IMR-90 (cell line): ENCODE measurements at regions not wholly inside any gene's neighbourhood (a gene's known extent, or its start where the extent isn't known, plus 50 kb on each side); places are given as distances from the start of the nearest gene placed in this dataset.

Source experiments
- ATAC-seq: fragments of 200-7000 bp; cut with Tn5 transposase; 2 replicates; pipeline ENCODE4 v1.9.1; 2020; ENCODE audit warnings: low read depth, mild to moderate bottlenecking, moderate library complexity
- BruUV-seq: library from RNA; stranded (reverse); fragments of 400-500 nt; replicated peaks from 2 replicates; lab custom pipeline; 2021; lab: Mats Ljungman, UMichigan
- CTCF ChIA-PET: fragments of 300-600 bp; formaldehyde crosslinking; extraction: SDS; loops from one replicate; lab custom pipeline; 2021; ENCODE audit warnings: antibody characterized with exemption; lab: Yijun Ruan, JAX
- POLR2A ChIA-PET: fragments of 300-600 bp; sonication (Branson Sonifier 250); formaldehyde crosslinking; loops from one replicate; lab custom pipeline; 2022; ENCODE audit warnings: antibody characterized with exemption; ENCODE audit not compliant: unreplicated experiment; lab: Charles Lee
- DNase-seq: peaks from one replicate; pipeline ENCODE4 v3.0.0; 2013
- H2AFZ ChIP-seq: replicated peaks from 2 replicates; pipeline ENCODE3; 2013; ENCODE audit warnings: low read length, mild to moderate bottlenecking; ENCODE audit not compliant: poor library complexity
- H2AK5ac ChIP-seq: 2 replicates; pipeline ENCODE4 v1.6.1; 2013; ENCODE audit warnings: low read depth, low read length, inconsistent platforms
- H2AK9ac ChIP-seq: replicated peaks from 2 replicates; pipeline ENCODE3; 2013; ENCODE audit warnings: mild to moderate bottlenecking, low read depth, low read length, moderate library complexity; ENCODE audit not compliant: poor library complexity
- H2BK120ac ChIP-seq: 2 replicates; pipeline ENCODE4 v1.6.1; 2013; ENCODE audit warnings: low read depth, low read length, inconsistent platforms
- H2BK15ac ChIP-seq: 3 replicates; pipeline ENCODE4 v1.6.1; 2013; ENCODE audit warnings: low read depth, low read length, inconsistent platforms
- H2BK20ac ChIP-seq: 2 replicates; pipeline ENCODE4 v1.6.1; 2013; ENCODE audit warnings: low read depth, mild to moderate bottlenecking, inconsistent platforms, low read length, moderate library complexity
- H2BK5ac ChIP-seq: 2 replicates; pipeline ENCODE4 v1.6.1; 2013; ENCODE audit warnings: mild to moderate bottlenecking, low read depth, low read length, inconsistent platforms; ENCODE audit not compliant: poor library complexity, severe bottlenecking
- H3K14ac ChIP-seq: replicated peaks from 2 replicates; pipeline ENCODE4 v1.6.1; 2013; ENCODE audit warnings: low read depth, low read length, inconsistent platforms
- H3K18ac ChIP-seq: 2 replicates; pipeline ENCODE4 v1.6.1; 2013; ENCODE audit warnings: low read depth, low read length, control low read depth
- H3K23ac ChIP-seq: 2 replicates; pipeline ENCODE4 v1.6.1; 2013; ENCODE audit warnings: low read depth, low read length, inconsistent platforms
- H3K27ac ChIP-seq: 2 replicates; pipeline ENCODE4 v1.5.1; 2013; ENCODE audit warnings: mild to moderate bottlenecking, control low read depth, low read length; ENCODE audit not compliant: insufficient read depth
- H3K27me3 ChIP-seq: 2 replicates; pipeline ENCODE4 v1.6.1; 2013; ENCODE audit warnings: low read length; ENCODE audit not compliant: control insufficient read depth, insufficient read depth
- H3K36me3 ChIP-seq: 2 replicates; pipeline ENCODE4 v1.6.1; 2013; ENCODE audit warnings: low read length, mixed read lengths; ENCODE audit not compliant: control insufficient read depth, insufficient read depth
- H3K4ac ChIP-seq: 2 replicates; pipeline ENCODE4 v1.6.1; 2013; ENCODE audit warnings: low read depth, low read length, inconsistent platforms
- H3K4me1 ChIP-seq: 2 replicates; pipeline ENCODE4 v1.6.1; 2013; ENCODE audit warnings: low read length, mixed read lengths; ENCODE audit not compliant: control insufficient read depth, insufficient read depth
- H3K4me2 ChIP-seq: 2 replicates; pipeline ENCODE4 v1.6.1; 2013; ENCODE audit warnings: low read depth, mild to moderate bottlenecking, control low read depth, low read length, moderate library complexity
- H3K4me3 ChIP-seq: 2 replicates; pipeline ENCODE4 v1.5.1; 2013; ENCODE audit warnings: low read depth, mild to moderate bottlenecking, control low read depth, low read length, moderate library complexity; ENCODE audit not compliant: insufficient read depth
- H3K56ac ChIP-seq: 2 replicates; pipeline ENCODE4 v1.6.1; 2013; ENCODE audit warnings: low read length, inconsistent platforms; ENCODE audit not compliant: insufficient read depth; ENCODE audit errors: extremely low read depth
- H3K79me1 ChIP-seq, 2 experiments: 2 replicates each; pipeline ENCODE4 v1.6.1; 2013; ENCODE audit warnings: low read length in 2 of 2, inconsistent platforms in 1 of 2, low read depth in 1 of 2
- H3K9ac ChIP-seq: 2 replicates; pipeline ENCODE4 v1.6.1; 2013; ENCODE audit warnings: low read depth, low read length, control low read depth
- H3K9me1 ChIP-seq: 2 replicates; pipeline ENCODE4 v1.6.1; 2013; ENCODE audit warnings: low read length, inconsistent platforms; ENCODE audit not compliant: insufficient read depth
- H3K9me3 ChIP-seq: 2 replicates; pipeline ENCODE4 v1.6.1; 2013; ENCODE audit warnings: low read length; ENCODE audit not compliant: control insufficient read depth, insufficient read depth
- H4K20me1 ChIP-seq: 2 replicates; pipeline ENCODE4 v1.6.1; 2013; ENCODE audit warnings: low read length, inconsistent platforms; ENCODE audit not compliant: insufficient read depth
- H4K5ac ChIP-seq: 2 replicates; pipeline ENCODE4 v1.6.1; 2013; ENCODE audit warnings: mild to moderate bottlenecking, low read depth, low read length, control low read depth
- H4K8ac ChIP-seq, 2 experiments: 2 replicates each; pipeline ENCODE4 v1.6.1; 2013; ENCODE audit warnings: low read depth in 2 of 2, low read length in 2 of 2, control low read depth in 1 of 2, inconsistent platforms in 1 of 2
- H4K91ac ChIP-seq: 2 replicates; pipeline ENCODE4 v1.6.1; 2013; ENCODE audit warnings: low read depth, low read length, inconsistent platforms; ENCODE audit not compliant: insufficient read depth
- MXI1 ChIP-seq: IDR thresholded peaks from 2 replicates; pipeline ENCODE4 v1.6.1; 2012; ENCODE audit warnings: low read depth, mild to moderate bottlenecking, low read length, moderate library complexity, borderline replicate concordance
- WGBS, 2 experiments: methylation state at CpG; one replicate each; pipeline versions ENCODE4 v1.1.5 to v1.1.7; 2013; ENCODE audit warnings: missing lambda C conversion rate in 2 of 2; ENCODE audit not compliant: insufficient read length in 1 of 2; ENCODE audit errors: extremely low coverage in 2 of 2; 5-methylcytosine and 5-hydroxymethylcytosine counted together
- dilution Hi-C: fragments of 300-500 bp; cut with HindIII; formaldehyde crosslinking; loops from one replicate; pipeline ENCODE4 v1.14.3; 2018; ENCODE audit warnings: low sequenced_read_pairs; ENCODE audit not compliant: unreplicated experiment
- in situ Hi-C: fragments of 300-500 bp; cut with MboI; formaldehyde crosslinking; loops from 3 replicates; pipeline ENCODE4 v1.14.3; 2019; ENCODE audit warnings: low sequenced_read_pairs, inconsistent platforms, mixed read lengths
- intact Hi-C: fragments of 100-400 bp; cut with micrococcal nuclease; formaldehyde crosslinking; loops from 2 replicates; pipeline ENCODE4 v1.10.0; 2022

DNA sequence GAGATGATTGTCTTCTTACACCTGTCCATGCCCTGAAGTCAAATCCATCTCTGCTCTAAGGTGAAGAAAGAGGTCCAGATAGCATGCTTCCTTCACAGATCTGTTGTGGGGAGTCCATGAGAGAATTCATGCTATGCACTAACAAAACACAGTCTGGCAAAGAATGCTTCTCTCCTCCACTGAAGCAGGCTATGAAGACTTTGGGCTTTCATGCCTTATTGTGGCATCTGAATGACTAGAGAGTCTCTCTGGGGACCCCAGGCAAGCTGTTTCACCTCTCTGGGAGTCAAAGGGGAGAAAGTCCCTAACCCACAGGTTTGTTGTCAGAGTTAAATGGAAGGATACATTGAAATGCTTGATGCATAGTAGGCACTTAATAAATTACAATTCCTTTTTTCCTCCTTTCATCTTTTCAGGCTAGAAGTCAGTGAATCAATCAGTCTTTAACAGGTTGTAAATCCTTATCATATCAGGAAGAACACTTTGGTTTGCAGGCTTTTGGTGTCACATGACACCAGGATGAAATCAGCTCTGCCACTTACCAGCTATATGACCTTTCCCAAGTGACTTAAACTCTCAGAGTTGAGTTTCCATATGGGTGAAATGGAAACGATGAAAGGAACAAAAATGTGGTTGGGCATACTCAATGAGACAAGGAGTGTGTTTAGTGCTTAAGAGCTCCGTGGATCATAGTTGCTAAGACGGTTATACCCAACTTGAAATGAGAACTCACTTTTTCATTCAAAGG is 200.1 kb upstream of the DAB1 start:
- Histone ChIP-seq H3K79me1 (no peaks in the 10 kb centered on the region), H3K4me1 (no peaks in the 10 kb centered on the region), H3K56ac (no peak overlapping the region), H3K9me3 (no peaks in the 10 kb centered on the region), H3K36me3 (no peaks in the 10 kb centered on the region), H3K9ac (no peak overlapping the region), H3K4me3 (no peak overlapping the region), H3K14ac (no peak overlapping the region), H4K8ac (no peak overlapping the region; a peak in 1 of 4 replicates), H4K91ac (no peak overlapping the region), H3K27me3 (no peaks in the 10 kb centered on the region), H2BK120ac (no peak overlapping the region), H3K4ac (no peak overlapping the region), H3K4me2 (no peak overlapping the region), H3K18ac (no peak overlapping the region), H2AK9ac (no peak overlapping the region), H2BK5ac (no peak overlapping the region), H3K23ac (no peak overlapping the region), H2AFZ (peak overlapping the region; percentile 74), H2BK20ac (no peak overlapping the region), H2AK5ac (no peak overlapping the region), H4K5ac (no peak overlapping the region), H4K20me1 (no peaks in the 10 kb centered on the region), H3K9me1 (no peaks in the 10 kb centered on the region), H3K27ac (no peak overlapping the region), H2BK15ac (no peak overlapping the region)
- BruUV-seq: no TSS peak
- DNase-seq (no peak), ATAC-seq (peak; percentile 70)
- CTCF ChIA-PET: interaction anchor here (1.1 kb wide), 1 partner anchor 9 kb away, joined by 3 read pairs; no protein-coding TSS in a partner anchor
- POLR2A ChIA-PET: no interaction called here
- in situ Hi-C loops (no loop called here), intact Hi-C loops (no loop called here), dilution Hi-C loops (no loop called here)
- WGBS, 2 experiments: no CpG with 5 or more reads among the region's 3 CpGs
- TF ChIP-seq MXI1: no peak
